Heart right ventricle (tissue), 16 donors: ENCODE measurements at regions not wholly inside any gene's neighbourhood (a gene's known extent, or its start where the extent isn't known, plus 50 kb on each side); places are given as distances from the start of the nearest gene placed in this dataset.

ENCODE experiments used
- ATAC-seq, 8 donors: fragments of 200-7000 bp; cut with Tn5 transposase; one replicate each; pipeline ENCODE4 v1.9.1; 2020; ENCODE audit warnings: mild to moderate bottlenecking in 8 of 8, moderate library complexity in 8 of 8, moderate number of reproducible peaks in 1 of 8
- DNase-seq, 2 donors: peaks; one replicate each; pipeline ENCODE4 v3.0.0-alpha.2; 2020
- H3K27ac ChIP-seq, 10 donors: fragments of 200-600 bp; sonication (generic) in 2 of 10; one replicate each; pipeline versions ENCODE4 v1.5.0 to v1.8.0; 2020 to 2022; ENCODE audit warnings: mild to moderate bottlenecking in 3 of 10
- H3K27me3 ChIP-seq, 7 donors: fragments of 200-600 bp; one replicate each; pipeline ENCODE4 v1.8.0; 2021 to 2022; ENCODE audit warnings: mild to moderate bottlenecking in 2 of 7
- H3K36me3 ChIP-seq, 9 donors: fragments of 200-600 bp; sonication (generic) in 1 of 9; one replicate each; pipeline versions ENCODE4 v1.5.0 to v1.8.0; 2020 to 2022; ENCODE audit warnings: mild to moderate bottlenecking in 2 of 9
- H3K4me1 ChIP-seq, 9 donors: fragments of 200-600 bp; sonication (generic) in 1 of 9; one replicate each; pipeline versions ENCODE4 v1.5.0 to v1.8.0; 2020 to 2022; ENCODE audit warnings: mild to moderate bottlenecking in 4 of 9
- H3K4me3 ChIP-seq, 10 donors: fragments of 200-600 bp; sonication (generic) in 2 of 10; one replicate each; pipeline versions ENCODE4 v1.5.0 to v1.8.0; 2020 to 2022; ENCODE audit warnings: mild to moderate bottlenecking in 7 of 10, moderate library complexity in 2 of 10
- H3K9me3 ChIP-seq, 11 donors: fragments of 200-600 bp in 10 of 11; sonication (generic) in 2 of 11; one replicate each; pipeline versions ENCODE4 v1.5.0 to v1.8.0; 2013 to 2022; ENCODE audit warnings: mild to moderate bottlenecking in 2 of 11, control low read depth in 1 of 11, moderate library complexity in 1 of 11
- WGBS, 2 donors: extraction: QIAGEN DNeasy Blood & Tissue Kit; methylation state at CpG; one replicate each; pipeline ENCODE4 v1.1.7; 2013; ENCODE audit warnings: inconsistent platforms in 1 of 2; 5-methylcytosine and 5-hydroxymethylcytosine counted together
- intact Hi-C, 10 donors: fragments of 100-400 bp; cut with DNase I; formaldehyde crosslinking; loops; one replicate each; pipeline versions ENCODE4 v1.11.1 to v1.14.2; 2022
- TF ChIP-seq, protein P1 (sequence below), 9 donors: fragments of 200-600 bp; sonication (generic) in 2 of 9; IDR thresholded peaks; one replicate each; pipeline versions ENCODE4 v1.5.0 to v1.8.0; 2021 to 2022; ENCODE audit warnings: antibody characterized with exemption in 9 of 9, mild to moderate bottlenecking in 5 of 9, moderate library complexity in 1 of 9
- donor health status: Arrhythmogenic right ventricular cardiomyopathy.
- donor health status: ischemic (EF 13 %, LVEDD 7.1; RV severe dilation, severe dysfunction).
- donor health status: healthy with polysubstance abuse.
- donor health status: DM: no; HTN: yes; CAD: no.
- donor health status: DM: no; HTN: no; CAD: no.
- donor health status: ischemic (EF 25% LVEDD 6.9; RV normal size, moderate dysfunction).
- donor health status: ischemic (EF 25% LVEDD 5.7; RV mildly dilated, moderate dysfunction).
- donor health status: healthy.
- donor health status: DM: yes; HTN: yes; CAD: no.
- donor health status: Ischemic cardiomyopathy.
- donor health status: ischemic (EF 35%, LVEDD 5.7; RV mildly dilated, moderate dysfunction).
- donor health status: nonischemic (EF 11% LVEDD 7.7; RV severe dilation, severe dysfunction).
- donor health status: DM: yes; HTN: yes; CAD: no.
- donor health status: PGD.
- donor health status: ischemic (EF 29% LVEDD 5.4; RV normal size, mild dysfunction).
- donor health status: nonischemic (EF 23%, LVEDD 6.1; RV moderate dilation, normal function).

DNA sequence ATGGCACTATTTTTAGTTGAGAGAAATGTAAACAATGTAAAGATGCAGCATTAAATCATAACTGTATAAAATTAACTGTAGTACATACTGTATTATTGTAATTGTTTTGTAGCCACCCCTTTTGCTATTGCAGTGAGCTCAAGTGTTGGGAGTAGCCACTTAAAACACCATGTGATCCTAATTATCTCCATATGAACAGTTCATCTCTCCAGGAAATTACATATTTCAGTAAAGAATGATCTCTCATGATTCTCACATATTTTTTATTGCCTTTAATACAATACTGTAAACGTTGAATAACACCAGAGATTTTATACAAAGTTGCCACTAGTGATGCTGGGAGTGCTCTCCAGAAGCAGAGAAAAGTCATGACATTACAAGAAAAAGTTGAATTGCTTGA is 1768.6 kb downstream of the LRRC4C start:
- H3K27ac ChIP-seq = no peak overlapping the region
- peaks cover 0 to 12% (median 0%) of the 10 kb centered on the region in 11 donors for H3K9me3 ChIP-seq
- WGBS, 2 donors = 38 to 48% methylated on average over 1 of the region's 1 CpG
- no peak overlapping the region for H3K4me3 ChIP-seq
- no peaks in the 10 kb centered on the region for H3K36me3 ChIP-seq
- H3K4me1 ChIP-seq = no peaks in the 10 kb centered on the region
- no peak for DNase-seq
- TF ChIP-seq, protein P1, sequence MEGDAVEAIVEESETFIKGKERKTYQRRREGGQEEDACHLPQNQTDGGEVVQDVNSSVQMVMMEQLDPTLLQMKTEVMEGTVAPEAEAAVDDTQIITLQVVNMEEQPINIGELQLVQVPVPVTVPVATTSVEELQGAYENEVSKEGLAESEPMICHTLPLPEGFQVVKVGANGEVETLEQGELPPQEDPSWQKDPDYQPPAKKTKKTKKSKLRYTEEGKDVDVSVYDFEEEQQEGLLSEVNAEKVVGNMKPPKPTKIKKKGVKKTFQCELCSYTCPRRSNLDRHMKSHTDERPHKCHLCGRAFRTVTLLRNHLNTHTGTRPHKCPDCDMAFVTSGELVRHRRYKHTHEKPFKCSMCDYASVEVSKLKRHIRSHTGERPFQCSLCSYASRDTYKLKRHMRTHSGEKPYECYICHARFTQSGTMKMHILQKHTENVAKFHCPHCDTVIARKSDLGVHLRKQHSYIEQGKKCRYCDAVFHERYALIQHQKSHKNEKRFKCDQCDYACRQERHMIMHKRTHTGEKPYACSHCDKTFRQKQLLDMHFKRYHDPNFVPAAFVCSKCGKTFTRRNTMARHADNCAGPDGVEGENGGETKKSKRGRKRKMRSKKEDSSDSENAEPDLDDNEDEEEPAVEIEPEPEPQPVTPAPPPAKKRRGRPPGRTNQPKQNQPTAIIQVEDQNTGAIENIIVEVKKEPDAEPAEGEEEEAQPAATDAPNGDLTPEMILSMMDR (IDR thresholded peaks at IDR 0.05) = no peak
- H3K27me3 ChIP-seq = no peaks in the 10 kb centered on the region
- intact Hi-C loops = no loop called here
- no peak for ATAC-seq

DNA sequence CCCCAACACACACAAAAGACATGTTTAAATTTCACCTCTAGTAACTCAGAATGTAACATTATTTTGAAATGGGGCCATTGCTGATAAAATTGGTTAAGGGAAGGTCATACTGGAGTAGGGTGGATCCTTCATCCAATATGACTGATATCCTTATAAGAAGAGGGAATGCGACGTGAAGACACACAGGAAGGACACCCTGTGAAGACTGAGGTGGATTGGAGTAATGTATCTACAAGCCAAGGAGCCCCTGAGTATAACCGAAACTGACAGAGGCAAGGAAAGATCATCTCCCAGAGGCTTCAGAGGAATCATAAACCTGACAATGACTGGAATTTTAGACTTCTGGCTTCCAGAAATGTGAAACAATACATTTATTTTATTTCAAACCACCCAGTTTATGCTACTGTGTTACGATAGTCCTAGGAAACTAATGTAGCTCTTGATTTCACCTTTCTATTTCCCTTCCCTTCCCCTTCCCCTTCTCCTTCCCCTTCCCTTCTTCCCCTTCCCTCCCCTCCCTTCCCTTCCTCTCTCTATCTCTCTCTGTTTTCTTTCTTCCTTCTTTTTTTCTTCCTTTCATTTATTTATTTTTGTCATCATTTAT is 1775.4 kb downstream of the LRRC4C start:
- no peak for ATAC-seq
- no peak overlapping the region for H3K27ac ChIP-seq
- H3K27me3 ChIP-seq = no peaks in the 10 kb centered on the region
- intact Hi-C loops = no loop called here
- 76 to 80% methylated on average over 4 of the region's 4 CpGs for WGBS, 2 donors
- H3K36me3 ChIP-seq = no peaks in the 10 kb centered on the region
- no peaks in the 10 kb centered on the region for H3K4me1 ChIP-seq
- H3K4me3 ChIP-seq = no peak overlapping the region
- peaks cover 0 to 30% (median 13%) of the 10 kb centered on the region in 11 donors for H3K9me3 ChIP-seq
- TF ChIP-seq, protein P1 (IDR thresholded peaks at IDR 0.05) = no peak
- DNase-seq = no peak

DNA sequence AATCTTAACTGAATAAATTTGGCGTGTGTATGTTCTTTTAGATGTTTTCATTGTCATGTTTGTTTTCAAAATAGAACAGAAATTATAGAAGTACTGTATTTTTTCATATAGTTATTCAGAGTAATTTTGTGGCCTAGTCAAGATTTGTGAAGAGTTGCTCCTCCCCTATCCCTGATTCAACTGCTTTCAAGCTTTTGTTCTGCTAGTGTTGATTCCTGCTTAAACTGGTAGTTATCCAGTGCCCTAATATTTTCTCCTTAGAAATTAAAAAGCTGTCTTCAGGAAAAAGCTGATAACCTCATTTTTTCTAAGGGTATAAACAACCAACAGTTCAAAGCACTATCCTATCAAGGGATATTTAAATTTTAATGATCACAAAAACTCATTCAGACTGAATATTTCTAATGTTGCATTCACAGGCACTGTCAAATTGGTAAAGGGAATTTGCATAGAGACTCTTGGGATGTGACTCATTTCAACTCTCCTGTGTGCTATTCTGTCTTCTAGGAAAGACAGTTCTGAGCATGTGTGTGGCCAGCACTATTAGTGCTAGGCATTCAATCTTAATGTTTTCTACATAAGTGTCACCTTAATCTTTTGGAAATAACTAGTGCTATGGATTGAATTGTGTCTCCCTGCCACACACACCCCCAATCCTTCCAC is 1776.0 kb downstream of the LRRC4C start:
- H3K27ac ChIP-seq = no peak overlapping the region
- WGBS, 2 donors = 41 to 53% methylated on average over 1 of the region's 1 CpG
- TF ChIP-seq, protein P1 (IDR thresholded peaks at IDR 0.05) = no peak
- no peaks in the 10 kb centered on the region for H3K27me3 ChIP-seq
- DNase-seq = no peak
- H3K9me3 ChIP-seq = peaks cover 0 to 32% (median 14%) of the 10 kb centered on the region in 11 donors
- intact Hi-C loops = no loop called here
- no peak overlapping the region for H3K4me3 ChIP-seq
- ATAC-seq = no peak
- no peaks in the 10 kb centered on the region for H3K4me1 ChIP-seq
- no peaks in the 10 kb centered on the region for H3K36me3 ChIP-seq

DNA sequence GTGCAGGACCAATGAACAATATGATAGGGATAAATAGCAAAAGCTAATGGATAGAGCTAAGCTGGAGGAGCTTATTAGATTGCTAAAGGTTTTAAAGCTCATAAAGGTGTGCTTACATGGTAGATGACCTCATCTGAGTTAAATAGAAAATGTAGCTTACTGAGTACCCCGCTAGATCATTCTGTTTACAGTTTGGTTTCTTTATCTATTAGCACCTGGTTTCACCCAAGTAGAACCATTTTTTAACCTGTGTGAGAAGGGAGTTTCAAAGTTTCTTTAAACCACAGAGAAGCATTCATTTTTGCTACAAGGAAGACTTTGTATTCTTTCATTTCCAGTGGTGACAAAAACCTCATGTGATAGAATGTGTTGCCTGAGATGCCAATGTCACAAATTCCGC is 1778.0 kb downstream of the LRRC4C start:
- WGBS, 2 donors = 60 to 70% methylated on average over 2 of the region's 2 CpGs
- peaks cover 0 to 32% (median 14%) of the 10 kb centered on the region in 11 donors for H3K9me3 ChIP-seq
- no peak for DNase-seq
- no peak overlapping the region for H3K4me3 ChIP-seq
- intact Hi-C loops = no loop called here
- H3K27me3 ChIP-seq = no peaks in the 10 kb centered on the region
- TF ChIP-seq, protein P1 (IDR thresholded peaks at IDR 0.05) = no peak
- H3K4me1 ChIP-seq = no peaks in the 10 kb centered on the region
- no peak overlapping the region for H3K27ac ChIP-seq
- no peaks in the 10 kb centered on the region for H3K36me3 ChIP-seq
- ATAC-seq = no peak
